ENCODE measurements at regions not wholly inside any gene's neighbourhood (a gene's known extent, or its start where the extent isn't known, plus 50 kb on each side); places are given as distances from the start of the nearest gene placed in this dataset.

DNA sequence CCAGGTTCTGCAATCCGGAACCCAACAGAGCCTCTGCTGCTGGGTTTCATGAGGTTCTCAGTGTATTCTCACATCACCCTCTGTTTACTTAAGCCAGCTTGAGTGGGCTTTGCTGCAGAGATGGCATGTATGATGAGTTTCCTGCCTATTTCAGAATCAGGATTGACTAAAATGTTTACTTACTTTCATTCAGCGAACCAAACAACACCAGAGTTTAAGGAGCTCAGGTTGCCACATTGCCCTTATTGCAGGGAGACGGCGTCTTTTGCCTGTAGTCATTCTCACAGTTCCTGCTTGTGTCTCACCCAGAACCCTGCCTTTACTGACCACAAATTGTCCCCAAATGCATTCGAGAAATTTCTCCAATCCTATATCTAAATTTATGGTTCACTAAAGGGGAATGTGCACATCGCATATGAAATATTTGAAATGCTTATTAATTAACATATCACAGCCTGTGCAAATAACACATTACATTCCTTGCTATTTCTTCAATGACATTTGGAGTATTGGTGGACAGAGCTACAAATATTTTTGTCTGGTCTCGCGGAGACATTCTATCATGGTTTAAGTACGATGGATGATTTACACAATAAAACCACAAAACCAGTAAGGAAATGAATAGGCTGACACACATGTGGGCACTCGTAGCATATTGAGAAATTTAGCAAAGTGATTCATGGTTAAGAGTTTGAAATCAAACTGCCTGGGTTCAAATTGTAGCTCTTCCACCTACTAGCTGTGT is 377.2 kb upstream of the CFAP20DC start:
- TF ChIP-seq POLR2A (IDR thresholded peaks at IDR 0.05), result no peak
- TF ChIP-seq POLR2AphosphoS5 (IDR thresholded peaks at IDR 0.05), result no peak
- no peak for TF ChIP-seq CTCF (IDR thresholded peaks at IDR 0.05)
- H3K27ac ChIP-seq, result no peak overlapping the region
- DNase-seq (ENCODE audit: low spot score), result no peak
- intact Hi-C loops (cut with DNase I), result no loop called here
- WGBS, result 79% methylated on average over 10 of the region's 10 CpGs
- H3K9me3 ChIP-seq, result no peaks in the 10 kb centered on the region
- no peaks in the 10 kb centered on the region for H3K27me3 ChIP-seq (replicated peaks; ENCODE audit: insufficient read depth)
- H3K4me1 ChIP-seq (replicated peaks), result no peaks in the 10 kb centered on the region
- no peaks in the 10 kb centered on the region for H3K36me3 ChIP-seq
- H3K4me3 ChIP-seq, result no peak overlapping the region

DNA sequence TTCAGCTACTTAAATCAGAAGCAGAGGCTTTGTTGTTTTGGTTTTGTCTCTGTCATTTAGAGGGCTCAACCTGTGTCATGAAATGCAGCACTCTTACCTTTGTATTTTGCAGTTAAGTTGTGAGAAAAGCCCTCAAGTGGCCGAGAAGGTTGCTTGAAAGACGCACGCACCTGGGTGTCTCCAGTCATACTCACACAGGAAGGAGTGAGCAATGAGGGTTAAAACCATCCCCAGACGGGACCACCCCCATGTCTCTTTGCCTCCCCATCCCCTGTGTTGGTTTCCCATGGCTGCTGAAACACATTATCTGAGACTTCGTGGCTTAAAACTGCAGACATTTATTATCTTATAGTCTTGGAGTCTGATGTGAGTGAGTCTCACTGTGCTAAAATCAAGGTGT is 376.1 kb upstream of the CFAP20DC start:
- TF ChIP-seq POLR2AphosphoS5 (IDR thresholded peaks at IDR 0.05), result no peak
- TF ChIP-seq CTCF (IDR thresholded peaks at IDR 0.05), result no peak
- TF ChIP-seq POLR2A (IDR thresholded peaks at IDR 0.05), result no peak

DNA sequence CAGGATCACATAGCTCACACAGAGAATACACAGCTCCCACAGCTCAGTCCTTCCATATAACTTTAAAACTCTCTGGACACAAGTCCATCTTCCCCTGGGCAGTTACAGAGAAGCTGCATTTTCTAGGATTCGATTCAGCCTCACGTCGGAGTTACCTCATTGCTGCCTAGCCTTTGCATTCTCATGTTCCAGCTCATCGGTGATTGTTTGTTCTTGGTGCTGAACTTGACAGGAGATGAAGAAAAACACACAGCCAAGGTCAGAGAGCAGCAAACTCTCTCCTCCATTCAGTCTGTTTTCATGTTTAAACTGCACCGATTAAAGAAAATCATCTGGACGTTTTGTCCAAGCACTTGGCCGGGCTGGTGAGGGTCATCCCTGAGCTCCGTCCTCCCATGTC is 375.5 kb upstream of the CFAP20DC start:
- Histone ChIP-seq H3K36me3 (no peaks in the 10 kb centered on the region), H3K27ac (no peak overlapping the region), H3K27me3 (replicated peaks; ENCODE audit: insufficient read depth) (no peaks in the 10 kb centered on the region), H3K4me1 (replicated peaks) (no peaks in the 10 kb centered on the region), H3K4me3 (no peak overlapping the region), H3K9me3 (no peaks in the 10 kb centered on the region)
- no peak for DNase-seq (ENCODE audit: low spot score)
- intact Hi-C loops (cut with DNase I), result no loop called here
- TF ChIP-seq POLR2AphosphoS5 (IDR thresholded peaks at IDR 0.05) (no peak), POLR2A (IDR thresholded peaks at IDR 0.05) (no peak), CTCF (IDR thresholded peaks at IDR 0.05) (no peak)
- WGBS, result 45% methylated on average over 8 of the region's 8 CpGs

More for the DNA sequence above, 376.1 kb upstream of the CFAP20DC start:
- 90% methylated on average over 5 of the region's 5 CpGs for WGBS
- Histone ChIP-seq H3K27ac (no peak overlapping the region), H3K27me3 (replicated peaks; ENCODE audit: insufficient read depth) (no peaks in the 10 kb centered on the region), H3K36me3 (no peaks in the 10 kb centered on the region), H3K4me1 (replicated peaks) (no peaks in the 10 kb centered on the region), H3K4me3 (no peak overlapping the region), H3K9me3 (no peaks in the 10 kb centered on the region)
- intact Hi-C loops (cut with DNase I), result no loop called here
- no peak for DNase-seq (ENCODE audit: low spot score)

- Histone ChIP-seq H3K27ac (no peak overlapping the region), H3K27me3 (replicated peaks; ENCODE audit: insufficient read depth) (no peaks in the 10 kb centered on the region), H3K36me3 (no peaks in the 10 kb centered on the region), H3K4me3 (no peak overlapping the region), H3K4me1 (replicated peaks) (no peaks in the 10 kb centered on the region), H3K9me3 (no peaks in the 10 kb centered on the region)
- DNase-seq (ENCODE audit: low spot score), result no peak
- 80% methylated on average over 10 of the region's 10 CpGs for WGBS
- intact Hi-C loops (cut with DNase I), result no loop called here
- TF ChIP-seq POLR2AphosphoS5 (IDR thresholded peaks at IDR 0.05) (no peak), POLR2A (IDR thresholded peaks at IDR 0.05) (no peak), CTCF (IDR thresholded peaks at IDR 0.05) (no peak)
Observed at GRCh38 chr3:59424268-59425010, 374.6 kb upstream of the CFAP20DC start.
